ENCODE measurements at regions not wholly inside any gene's neighbourhood (a gene's known extent, or its start where the extent isn't known, plus 50 kb on each side); places are given as distances from the start of the nearest gene placed in this dataset.

GRCh38 chr5:158546748-158547147 lies 553.0 kb downstream of the EBF1 start:
- TF ChIP-seq, protein P1, sequence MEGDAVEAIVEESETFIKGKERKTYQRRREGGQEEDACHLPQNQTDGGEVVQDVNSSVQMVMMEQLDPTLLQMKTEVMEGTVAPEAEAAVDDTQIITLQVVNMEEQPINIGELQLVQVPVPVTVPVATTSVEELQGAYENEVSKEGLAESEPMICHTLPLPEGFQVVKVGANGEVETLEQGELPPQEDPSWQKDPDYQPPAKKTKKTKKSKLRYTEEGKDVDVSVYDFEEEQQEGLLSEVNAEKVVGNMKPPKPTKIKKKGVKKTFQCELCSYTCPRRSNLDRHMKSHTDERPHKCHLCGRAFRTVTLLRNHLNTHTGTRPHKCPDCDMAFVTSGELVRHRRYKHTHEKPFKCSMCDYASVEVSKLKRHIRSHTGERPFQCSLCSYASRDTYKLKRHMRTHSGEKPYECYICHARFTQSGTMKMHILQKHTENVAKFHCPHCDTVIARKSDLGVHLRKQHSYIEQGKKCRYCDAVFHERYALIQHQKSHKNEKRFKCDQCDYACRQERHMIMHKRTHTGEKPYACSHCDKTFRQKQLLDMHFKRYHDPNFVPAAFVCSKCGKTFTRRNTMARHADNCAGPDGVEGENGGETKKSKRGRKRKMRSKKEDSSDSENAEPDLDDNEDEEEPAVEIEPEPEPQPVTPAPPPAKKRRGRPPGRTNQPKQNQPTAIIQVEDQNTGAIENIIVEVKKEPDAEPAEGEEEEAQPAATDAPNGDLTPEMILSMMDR (IDR thresholded peaks at IDR 0.05): no peak
- TF ChIP-seq POLR2A (IDR thresholded peaks at IDR 0.05): no peak
